GM12864 (cell line): ENCODE measurements at regions not wholly inside any gene's neighbourhood (a gene's known extent, or its start where the extent isn't known, plus 50 kb on each side); places are given as distances from the start of the nearest gene placed in this dataset.
"Not testable (repeated sequence)": the region's sequence is repeated elsewhere in the genome, so short reads cannot be mapped to it uniquely, and the experiment has no call there.

Source experiments
- DNase-seq: peaks from one replicate; pipeline ENCODE4 v3.0.0-alpha.2; 2011; ENCODE audit warnings: low read depth
- H3K4me3 ChIP-seq: 2 replicates; pipeline ENCODE4 v1.5.1; 2011; ENCODE audit warnings: mild to moderate bottlenecking, low read depth, low read length, control low read depth
- TF ChIP-seq, protein P1 (sequence below): IDR thresholded peaks from 2 replicates; pipeline ENCODE4 v1.5.1; 2011; ENCODE audit warnings: low read depth, mild to moderate bottlenecking, moderate library complexity, low read length, control low read depth, inconsistent platforms; ENCODE audit errors: missing control alignments

DNA sequence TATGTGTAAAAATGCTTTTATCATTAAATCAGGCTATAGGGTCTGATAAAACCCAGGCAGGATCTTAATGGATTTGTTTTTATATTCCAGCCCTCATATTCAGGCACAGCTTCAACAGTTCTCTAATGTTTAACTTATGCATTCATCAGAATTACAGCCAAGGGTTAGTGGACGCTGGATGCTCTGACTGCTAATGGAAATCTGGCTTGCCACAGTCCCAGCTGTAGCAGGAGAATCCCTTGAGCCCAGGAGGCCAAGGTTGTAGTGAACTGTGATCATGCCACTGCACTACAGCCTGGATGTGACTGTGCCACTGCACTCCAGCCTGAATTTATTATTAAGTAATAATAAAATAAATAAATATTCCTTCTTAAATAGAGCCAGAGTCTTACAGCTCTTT lies 98.0 kb downstream of the SLC25A46 start:
- TF ChIP-seq, protein P1, sequence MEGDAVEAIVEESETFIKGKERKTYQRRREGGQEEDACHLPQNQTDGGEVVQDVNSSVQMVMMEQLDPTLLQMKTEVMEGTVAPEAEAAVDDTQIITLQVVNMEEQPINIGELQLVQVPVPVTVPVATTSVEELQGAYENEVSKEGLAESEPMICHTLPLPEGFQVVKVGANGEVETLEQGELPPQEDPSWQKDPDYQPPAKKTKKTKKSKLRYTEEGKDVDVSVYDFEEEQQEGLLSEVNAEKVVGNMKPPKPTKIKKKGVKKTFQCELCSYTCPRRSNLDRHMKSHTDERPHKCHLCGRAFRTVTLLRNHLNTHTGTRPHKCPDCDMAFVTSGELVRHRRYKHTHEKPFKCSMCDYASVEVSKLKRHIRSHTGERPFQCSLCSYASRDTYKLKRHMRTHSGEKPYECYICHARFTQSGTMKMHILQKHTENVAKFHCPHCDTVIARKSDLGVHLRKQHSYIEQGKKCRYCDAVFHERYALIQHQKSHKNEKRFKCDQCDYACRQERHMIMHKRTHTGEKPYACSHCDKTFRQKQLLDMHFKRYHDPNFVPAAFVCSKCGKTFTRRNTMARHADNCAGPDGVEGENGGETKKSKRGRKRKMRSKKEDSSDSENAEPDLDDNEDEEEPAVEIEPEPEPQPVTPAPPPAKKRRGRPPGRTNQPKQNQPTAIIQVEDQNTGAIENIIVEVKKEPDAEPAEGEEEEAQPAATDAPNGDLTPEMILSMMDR, result no peak
- DNase-seq, result no peak
- no peak overlapping the region for H3K4me3 ChIP-seq

DNA sequence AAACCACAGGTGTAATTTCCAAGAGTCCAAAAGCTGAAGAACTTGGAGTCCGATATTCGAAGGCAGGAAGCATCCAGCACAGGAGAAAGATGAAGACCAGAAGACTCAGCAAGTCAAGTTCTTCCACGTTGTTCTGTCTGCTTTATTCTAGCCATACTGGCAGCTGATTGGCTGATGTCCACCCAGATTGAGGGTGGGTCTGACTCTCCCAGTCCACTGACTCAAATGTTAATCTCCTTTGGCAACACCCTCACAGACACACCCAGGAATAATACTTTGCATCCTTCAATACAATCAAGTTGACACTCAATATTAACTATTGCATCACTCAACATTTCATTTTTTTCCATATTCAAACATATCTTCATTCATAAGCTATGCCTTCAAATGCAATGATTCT lies 99.5 kb downstream of the SLC25A46 start:
- not testable (repeated sequence) for H3K4me3 ChIP-seq, DNase-seq

DNA sequence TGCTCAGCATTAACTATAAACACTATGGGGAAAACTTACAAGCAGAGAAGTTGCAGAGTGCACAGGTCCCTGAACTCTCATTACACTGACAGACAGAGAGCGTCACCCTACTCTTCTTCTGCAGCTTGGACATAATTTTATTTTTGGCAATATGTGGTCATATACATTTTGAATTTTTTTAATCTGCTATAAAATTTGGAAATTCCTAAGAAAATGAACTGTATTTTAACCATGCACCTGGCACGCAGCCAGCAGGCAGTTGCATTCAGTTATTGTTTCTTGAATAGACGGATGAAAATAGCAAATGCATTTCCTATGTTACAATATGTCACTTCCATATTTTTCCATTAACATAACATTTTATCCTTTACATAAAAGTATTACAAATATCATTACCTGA lies 100.2 kb downstream of the SLC25A46 start:
- TF ChIP-seq, protein P1, result no peak
- H3K4me3 ChIP-seq, result no peak overlapping the region
- DNase-seq, result no peak

DNA sequence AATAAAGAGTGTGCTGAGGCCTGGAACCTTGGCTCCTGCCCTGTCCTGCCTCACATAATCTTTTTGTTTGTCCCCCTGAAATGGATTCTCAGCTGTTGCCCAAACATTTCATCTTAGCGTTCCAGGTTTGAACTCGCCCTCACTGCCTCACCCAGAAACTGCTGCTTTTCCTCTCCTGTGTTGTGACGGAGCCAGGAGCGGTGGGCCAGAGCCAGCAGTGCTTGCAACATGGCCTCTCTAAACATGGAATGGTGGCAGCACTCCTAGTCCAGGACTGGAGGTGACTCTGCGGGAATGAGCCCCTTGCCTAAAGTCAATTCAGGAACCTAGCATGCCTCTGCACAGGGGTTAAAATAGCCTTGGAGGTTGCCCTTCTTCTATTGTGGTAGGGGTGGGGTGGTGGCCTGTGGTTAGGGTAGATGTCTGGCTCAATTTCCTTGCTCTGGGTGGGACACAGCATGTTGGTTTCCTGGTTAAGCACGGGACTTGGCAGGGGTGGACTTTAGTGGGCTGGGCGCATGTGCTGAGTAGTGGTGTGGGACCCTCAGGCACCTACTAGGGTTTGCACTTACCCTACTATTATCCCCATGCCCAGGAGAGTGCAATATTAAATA lies 101.6 kb downstream of the SLC25A46 start:
- H3K4me3 ChIP-seq, result no peak overlapping the region
- TF ChIP-seq, protein P1, result no peak
- DNase-seq, result no peak

DNA sequence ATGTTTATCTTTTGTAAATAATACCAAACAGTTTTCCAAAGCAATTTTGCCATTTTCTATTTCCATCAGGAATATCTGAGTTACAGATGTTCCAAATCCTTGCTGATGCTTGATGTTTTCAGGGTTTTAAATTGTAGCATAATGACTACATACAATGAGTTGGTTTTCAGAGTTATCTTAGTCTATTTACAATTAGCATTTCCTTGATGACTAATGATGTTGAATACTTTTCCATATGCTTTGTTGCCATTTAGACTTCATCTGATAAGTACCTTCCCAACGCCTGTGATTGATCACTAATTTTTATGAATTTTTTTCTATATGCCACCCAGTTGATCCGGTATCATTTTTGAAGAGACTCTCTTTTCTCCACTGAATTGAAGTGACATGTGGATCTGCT lies 102.3 kb downstream of the SLC25A46 start:
- H3K4me3 ChIP-seq, result no peak overlapping the region
- TF ChIP-seq, protein P1, result no peak
- no peak for DNase-seq

DNA sequence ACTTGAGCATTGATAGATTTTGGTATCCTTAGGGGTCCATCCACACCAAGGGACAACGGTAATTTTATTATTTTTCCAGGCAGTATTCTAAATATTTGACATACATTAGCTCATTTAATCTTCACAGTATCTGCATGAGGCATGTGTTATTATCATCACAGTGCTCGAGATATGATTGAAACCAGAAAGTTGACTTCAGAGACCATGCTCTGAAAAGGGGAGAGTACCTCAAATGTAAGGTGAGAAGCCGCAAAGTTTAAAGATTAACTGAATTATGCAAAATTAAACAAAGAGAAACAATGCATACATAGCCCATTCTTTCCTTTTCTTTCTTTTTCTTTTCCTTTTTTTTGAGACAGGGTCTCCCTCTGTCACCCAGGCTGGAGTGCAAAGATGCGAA lies 104.1 kb downstream of the SLC25A46 start:
- no peak overlapping the region for H3K4me3 ChIP-seq
- no peak for DNase-seq
- TF ChIP-seq, protein P1, result no peak

DNA sequence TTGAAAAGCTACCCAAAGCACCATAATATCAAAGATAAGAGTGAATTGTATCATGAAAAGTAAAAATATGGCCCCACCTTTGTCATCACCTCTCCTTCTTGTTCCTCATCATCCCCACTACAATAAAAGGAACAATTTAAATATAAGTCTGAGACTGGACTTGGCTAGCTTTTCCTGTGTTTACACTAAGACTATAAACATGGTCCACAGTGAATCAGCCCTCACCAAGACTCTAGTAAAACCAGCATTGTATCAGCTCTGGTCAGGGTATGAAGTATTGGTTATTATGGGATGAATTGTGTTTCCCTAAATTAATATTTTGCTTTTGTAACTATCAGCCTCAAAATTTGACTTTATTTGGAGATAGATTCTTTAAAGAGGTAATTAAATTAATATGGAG lies 105.4 kb downstream of the SLC25A46 start:
- DNase-seq, result no peak
- TF ChIP-seq, protein P1, result no peak
- no peak overlapping the region for H3K4me3 ChIP-seq
